Liver (tissue), 3 donors: ENCODE measurements at regions not wholly inside any gene's neighbourhood (a gene's known extent, or its start where the extent isn't known, plus 50 kb on each side); places are given as distances from the start of the nearest gene placed in this dataset.

Experiments
- HNF4G ChIP-seq: IDR thresholded peaks from 2 replicates; pipeline ENCODE4 v1.6.1; 2016; ENCODE audit warnings: antibody characterized with exemption
- RAD21 ChIP-seq, 2 donors: IDR thresholded peaks; 2 replicates each; pipeline ENCODE4 v1.6.1; 2016; ENCODE audit warnings: antibody characterized with exemption in 2 of 2, mild to moderate bottlenecking in 2 of 2
- TF ChIP-seq, protein P1 (sequence below): fragments of 150-350 bp; IDR thresholded peaks from 2 replicates; pipeline ENCODE4 v1.5.1; 2017; ENCODE audit warnings: improper control_type of control experiment, low read depth, low read length; ENCODE audit not compliant: missing input control
- TF ChIP-seq, protein P2 (sequence below): IDR thresholded peaks from 2 replicates; pipeline ENCODE4 v1.6.1; 2016; ENCODE audit warnings: antibody characterized with exemption, mild to moderate bottlenecking
- donor health status: healthy.
- donor health status: healthy.

DNA sequence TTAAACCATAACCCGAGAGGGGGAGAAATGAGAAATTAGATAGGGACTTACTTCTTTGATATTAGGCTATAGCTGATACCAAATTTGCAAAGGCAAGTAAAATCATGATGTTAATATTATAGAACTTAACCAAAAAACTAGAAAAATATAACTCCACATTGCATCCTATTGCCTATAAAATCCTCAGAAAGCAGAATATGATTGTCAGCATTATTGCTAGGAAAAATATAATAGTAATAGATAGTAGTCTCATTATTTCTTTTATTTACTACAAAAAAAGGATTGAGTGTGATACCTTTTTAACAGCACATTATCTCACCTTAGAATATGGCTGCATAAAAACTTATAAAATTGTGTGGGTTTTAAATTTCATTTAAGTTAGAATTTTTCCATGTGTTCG is 206.5 kb upstream of the CDIN1 start:
- TF ChIP-seq, protein P1, sequence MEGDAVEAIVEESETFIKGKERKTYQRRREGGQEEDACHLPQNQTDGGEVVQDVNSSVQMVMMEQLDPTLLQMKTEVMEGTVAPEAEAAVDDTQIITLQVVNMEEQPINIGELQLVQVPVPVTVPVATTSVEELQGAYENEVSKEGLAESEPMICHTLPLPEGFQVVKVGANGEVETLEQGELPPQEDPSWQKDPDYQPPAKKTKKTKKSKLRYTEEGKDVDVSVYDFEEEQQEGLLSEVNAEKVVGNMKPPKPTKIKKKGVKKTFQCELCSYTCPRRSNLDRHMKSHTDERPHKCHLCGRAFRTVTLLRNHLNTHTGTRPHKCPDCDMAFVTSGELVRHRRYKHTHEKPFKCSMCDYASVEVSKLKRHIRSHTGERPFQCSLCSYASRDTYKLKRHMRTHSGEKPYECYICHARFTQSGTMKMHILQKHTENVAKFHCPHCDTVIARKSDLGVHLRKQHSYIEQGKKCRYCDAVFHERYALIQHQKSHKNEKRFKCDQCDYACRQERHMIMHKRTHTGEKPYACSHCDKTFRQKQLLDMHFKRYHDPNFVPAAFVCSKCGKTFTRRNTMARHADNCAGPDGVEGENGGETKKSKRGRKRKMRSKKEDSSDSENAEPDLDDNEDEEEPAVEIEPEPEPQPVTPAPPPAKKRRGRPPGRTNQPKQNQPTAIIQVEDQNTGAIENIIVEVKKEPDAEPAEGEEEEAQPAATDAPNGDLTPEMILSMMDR = no peak
- TF ChIP-seq, protein P2, sequence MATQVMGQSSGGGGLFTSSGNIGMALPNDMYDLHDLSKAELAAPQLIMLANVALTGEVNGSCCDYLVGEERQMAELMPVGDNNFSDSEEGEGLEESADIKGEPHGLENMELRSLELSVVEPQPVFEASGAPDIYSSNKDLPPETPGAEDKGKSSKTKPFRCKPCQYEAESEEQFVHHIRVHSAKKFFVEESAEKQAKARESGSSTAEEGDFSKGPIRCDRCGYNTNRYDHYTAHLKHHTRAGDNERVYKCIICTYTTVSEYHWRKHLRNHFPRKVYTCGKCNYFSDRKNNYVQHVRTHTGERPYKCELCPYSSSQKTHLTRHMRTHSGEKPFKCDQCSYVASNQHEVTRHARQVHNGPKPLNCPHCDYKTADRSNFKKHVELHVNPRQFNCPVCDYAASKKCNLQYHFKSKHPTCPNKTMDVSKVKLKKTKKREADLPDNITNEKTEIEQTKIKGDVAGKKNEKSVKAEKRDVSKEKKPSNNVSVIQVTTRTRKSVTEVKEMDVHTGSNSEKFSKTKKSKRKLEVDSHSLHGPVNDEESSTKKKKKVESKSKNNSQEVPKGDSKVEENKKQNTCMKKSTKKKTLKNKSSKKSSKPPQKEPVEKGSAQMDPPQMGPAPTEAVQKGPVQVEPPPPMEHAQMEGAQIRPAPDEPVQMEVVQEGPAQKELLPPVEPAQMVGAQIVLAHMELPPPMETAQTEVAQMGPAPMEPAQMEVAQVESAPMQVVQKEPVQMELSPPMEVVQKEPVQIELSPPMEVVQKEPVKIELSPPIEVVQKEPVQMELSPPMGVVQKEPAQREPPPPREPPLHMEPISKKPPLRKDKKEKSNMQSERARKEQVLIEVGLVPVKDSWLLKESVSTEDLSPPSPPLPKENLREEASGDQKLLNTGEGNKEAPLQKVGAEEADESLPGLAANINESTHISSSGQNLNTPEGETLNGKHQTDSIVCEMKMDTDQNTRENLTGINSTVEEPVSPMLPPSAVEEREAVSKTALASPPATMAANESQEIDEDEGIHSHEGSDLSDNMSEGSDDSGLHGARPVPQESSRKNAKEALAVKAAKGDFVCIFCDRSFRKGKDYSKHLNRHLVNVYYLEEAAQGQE = no peak
- TF ChIP-seq RAD21 (IDR thresholded peaks at IDR 0.05) (no peak), HNF4G (no peak)
